ENCODE measurements at regions not wholly inside any gene's neighbourhood (a gene's known extent, or its start where the extent isn't known, plus 50 kb on each side); places are given as distances from the start of the nearest gene placed in this dataset.

- Histone ChIP-seq H3K4me3 (no peak overlapping the region), H3K9me3 (no peaks in the 10 kb centered on the region), H3K27me3 (no peaks in the 10 kb centered on the region), H3K4me1 (peaks cover 0 to 11% (median 0%) of the 10 kb centered on the region in 4 donors), H3K36me3 (no peaks in the 10 kb centered on the region), H3K27ac (no peak overlapping the region)
- WGBS, 2 donors: 20 to 57% methylated on average over 7 of the region's 7 CpGs
- TF ChIP-seq CTCF (IDR thresholded peaks at IDR 0.05) (no peak), POLR2AphosphoS5 (IDR thresholded peaks at IDR 0.05) (no peak), POLR2A (IDR thresholded peaks at IDR 0.05) (no peak), EP300 (IDR thresholded peaks at IDR 0.05) (no peak)
- intact Hi-C loops (cut with DNase I): no loop called here
- no peak for DNase-seq
These were observed 83.7 kb upstream of the SPATS2L start for GRCh38 chr2:200222791-200223190.

- intact Hi-C loops (cut with DNase I): no loop called here
- DNase-seq: no peak
- Histone ChIP-seq H3K27me3 (no peaks in the 10 kb centered on the region), H3K9me3 (no peaks in the 10 kb centered on the region), H3K4me3 (no peak overlapping the region), H3K4me1 (peaks cover 0 to 11% (median 0%) of the 10 kb centered on the region in 4 donors), H3K27ac (no peak overlapping the region), H3K36me3 (no peaks in the 10 kb centered on the region)
- 73 to 85% methylated on average over 3 of the region's 3 CpGs for WGBS, 2 donors
- TF ChIP-seq CTCF (IDR thresholded peaks at IDR 0.05) (no peak), EP300 (IDR thresholded peaks at IDR 0.05) (no peak), POLR2AphosphoS5 (IDR thresholded peaks at IDR 0.05) (no peak), POLR2A (IDR thresholded peaks at IDR 0.05) (no peak)
These were observed 83.2 kb upstream of the SPATS2L start for GRCh38 chr2:200223205-200223784.

- intact Hi-C loops (cut with DNase I): no loop called here
- DNase-seq: no peak
- WGBS, 2 donors: 74 to 87% methylated on average over 5 of the region's 5 CpGs
- Histone ChIP-seq H3K4me3 (no peak overlapping the region), H3K4me1 (peaks cover 0 to 11% (median 0%) of the 10 kb centered on the region in 4 donors), H3K9me3 (no peaks in the 10 kb centered on the region), H3K27me3 (no peaks in the 10 kb centered on the region), H3K36me3 (no peaks in the 10 kb centered on the region), H3K27ac (no peak overlapping the region)
- TF ChIP-seq EP300 (IDR thresholded peaks at IDR 0.05): no peak
- no peak for TF ChIP-seq POLR2AphosphoS5 (IDR thresholded peaks at IDR 0.05)
- TF ChIP-seq CTCF (IDR thresholded peaks at IDR 0.05): no peak
- no peak for TF ChIP-seq POLR2A (IDR thresholded peaks at IDR 0.05)
These were observed 80.5 kb upstream of the SPATS2L start for GRCh38 chr2:200225951-200226350.

- no peak for DNase-seq
- Histone ChIP-seq H3K4me1 (peaks cover 0 to 11% (median 0%) of the 10 kb centered on the region in 4 donors), H3K27ac (no peak overlapping the region), H3K27me3 (no peaks in the 10 kb centered on the region), H3K36me3 (no peaks in the 10 kb centered on the region), H3K9me3 (no peaks in the 10 kb centered on the region), H3K4me3 (no peak overlapping the region)
- no peak for TF ChIP-seq CTCF (IDR thresholded peaks at IDR 0.05)
- WGBS, 2 donors: 78 to 79% methylated on average over 6 of the region's 6 CpGs
- intact Hi-C loops (cut with DNase I): no loop called here
These were observed 79.8 kb upstream of the SPATS2L start for GRCh38 chr2:200226451-200227426.
